ENCODE measurements at regions not wholly inside any gene's neighbourhood (a gene's known extent, or its start where the extent isn't known, plus 50 kb on each side); places are given as distances from the start of the nearest gene placed in this dataset.

GRCh38 chr7:42617071-42617765 is 294.7 kb downstream of the C7orf25 start:
- no peak for FAIRE-seq

- FAIRE-seq: no peak
These were observed 297.2 kb downstream of the C7orf25 start for GRCh38 chr7:42614636-42615035.

- no peak for FAIRE-seq
These were observed 299.9 kb downstream of the C7orf25 start for GRCh38 chr7:42611961-42612360.

- no peak for FAIRE-seq
These were observed 300.5 kb downstream of the C7orf25 start for GRCh38 chr7:42611289-42611928.

- no peak for FAIRE-seq
These were observed 305.5 kb downstream of the C7orf25 start for GRCh38 chr7:42606193-42606905.

GRCh38 chr7:42605406-42606192 is 306.3 kb downstream of the C7orf25 start:
- no peak for FAIRE-seq

- FAIRE-seq: no peak
These were observed 308.4 kb downstream of the C7orf25 start for GRCh38 chr7:42603496-42603895.

- no peak for FAIRE-seq
These were observed 314.6 kb downstream of the C7orf25 start for GRCh38 chr7:42597300-42597699.

- FAIRE-seq: no peak
These were observed 315.1 kb downstream of the C7orf25 start for GRCh38 chr7:42596737-42597136.

- no peak for FAIRE-seq
These were observed 318.0 kb downstream of the C7orf25 start for GRCh38 chr7:42593860-42594259.

GRCh38 chr7:42590771-42591310 is 321.0 kb downstream of the C7orf25 start:
- no peak for FAIRE-seq

GRCh38 chr7:42588876-42589275 is 323.0 kb downstream of the C7orf25 start:
- FAIRE-seq: no peak

- FAIRE-seq: no peak
These were observed 324.1 kb downstream of the C7orf25 start for GRCh38 chr7:42587806-42588205.

GRCh38 chr7:42580061-42580460 is 331.8 kb downstream of the C7orf25 start:
- FAIRE-seq: no peak

GRCh38 chr7:42575171-42575570 is 336.7 kb downstream of the C7orf25 start:
- no peak for FAIRE-seq

- FAIRE-seq: no peak
These were observed 337.2 kb downstream of the C7orf25 start for GRCh38 chr7:42574685-42575084.

- FAIRE-seq: no peak
These were observed 337.1 kb upstream of the GLI3 start for GRCh38 chr7:42573881-42574672.

- FAIRE-seq: no peak
These were observed 335.6 kb upstream of the GLI3 start for GRCh38 chr7:42572561-42572960.

- no peak for FAIRE-seq
These were observed 335.0 kb upstream of the GLI3 start for GRCh38 chr7:42572056-42572455.

GRCh38 chr7:42570944-42571343 is 333.9 kb upstream of the GLI3 start:
- FAIRE-seq: no peak

- no peak for FAIRE-seq
These were observed 330.0 kb upstream of the GLI3 start for GRCh38 chr7:42567051-42567450.

- FAIRE-seq: no peak
These were observed 324.8 kb upstream of the GLI3 start for GRCh38 chr7:42561797-42562196.
